Keratinocyte (primary cell): ENCODE measurements at regions not wholly inside any gene's neighbourhood (a gene's known extent, or its start where the extent isn't known, plus 50 kb on each side); places are given as distances from the start of the nearest gene placed in this dataset.

ENCODE experiments used
- EZH2 ChIP-seq: IDR thresholded peaks from one replicate; pipeline ENCODE4 v1.6.1; 2012; ENCODE audit warnings: inconsistent platforms, mild to moderate bottlenecking, low read length, moderate library complexity
- TF ChIP-seq, protein P1 (sequence below), 3 experiments: IDR thresholded peaks in 1 of 3; conservative IDR thresholded peaks in 1 of 3; optimal IDR thresholded peaks in 1 of 3; 2 replicates in 2 of 3; 3 replicates in 1 of 3; pipeline versions ENCODE3 to v1.5.1; 2011; ENCODE audit warnings: low read length in 3 of 3, mild to moderate bottlenecking in 3 of 3, moderate library complexity in 2 of 3, control low read depth in 1 of 3, inconsistent platforms in 1 of 3; ENCODE audit not compliant: insufficient read depth in 2 of 3; ENCODE audit errors: extremely low read depth in 1 of 3

DNA sequence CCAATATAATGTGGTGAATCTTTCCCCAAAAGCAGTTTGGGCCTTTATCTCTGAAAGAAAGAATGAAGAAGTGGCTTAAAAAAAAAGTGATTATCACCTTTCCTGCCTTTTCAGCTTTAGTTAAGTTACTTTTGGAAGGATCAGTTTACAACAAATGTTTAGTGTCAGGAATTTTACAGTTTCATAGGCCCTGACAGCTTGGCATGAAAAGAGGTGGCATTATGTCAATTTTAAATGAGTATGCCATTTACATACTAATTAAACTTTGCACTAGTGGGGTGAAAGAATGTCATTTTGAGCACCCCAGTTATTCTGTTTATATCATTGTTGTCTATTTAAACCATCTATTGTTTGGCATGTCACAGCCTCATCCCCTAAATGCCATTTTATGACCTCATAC, 763.5 kb upstream of the FANCL start:
- TF ChIP-seq EZH2, result no peak
- TF ChIP-seq, protein P1, sequence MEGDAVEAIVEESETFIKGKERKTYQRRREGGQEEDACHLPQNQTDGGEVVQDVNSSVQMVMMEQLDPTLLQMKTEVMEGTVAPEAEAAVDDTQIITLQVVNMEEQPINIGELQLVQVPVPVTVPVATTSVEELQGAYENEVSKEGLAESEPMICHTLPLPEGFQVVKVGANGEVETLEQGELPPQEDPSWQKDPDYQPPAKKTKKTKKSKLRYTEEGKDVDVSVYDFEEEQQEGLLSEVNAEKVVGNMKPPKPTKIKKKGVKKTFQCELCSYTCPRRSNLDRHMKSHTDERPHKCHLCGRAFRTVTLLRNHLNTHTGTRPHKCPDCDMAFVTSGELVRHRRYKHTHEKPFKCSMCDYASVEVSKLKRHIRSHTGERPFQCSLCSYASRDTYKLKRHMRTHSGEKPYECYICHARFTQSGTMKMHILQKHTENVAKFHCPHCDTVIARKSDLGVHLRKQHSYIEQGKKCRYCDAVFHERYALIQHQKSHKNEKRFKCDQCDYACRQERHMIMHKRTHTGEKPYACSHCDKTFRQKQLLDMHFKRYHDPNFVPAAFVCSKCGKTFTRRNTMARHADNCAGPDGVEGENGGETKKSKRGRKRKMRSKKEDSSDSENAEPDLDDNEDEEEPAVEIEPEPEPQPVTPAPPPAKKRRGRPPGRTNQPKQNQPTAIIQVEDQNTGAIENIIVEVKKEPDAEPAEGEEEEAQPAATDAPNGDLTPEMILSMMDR (optimal IDR thresholded peaks at IDR 0.05 in 1 of 3, IDR thresholded peaks at IDR 0.05 in 1 of 3, conservative IDR thresholded peaks at IDR 0.05 in 1 of 3; ENCODE audit: extremely low read depth in 1 of 3, insufficient read depth in 2 of 3, low read length in 3 of 3), result no peak
